ENCODE measurements at regions not wholly inside any gene's neighbourhood (a gene's known extent, or its start where the extent isn't known, plus 50 kb on each side); places are given as distances from the start of the nearest gene placed in this dataset.

GRCh38 chr7:134388336-134389019 lies 70.4 kb downstream of the AKR1B1 start:
- no peak overlapping the region for H3K4me3 ChIP-seq (ENCODE audit: low read depth, low read length)
- CTCF ChIA-PET: no interaction called here
- no peak overlapping the region for H3K27ac ChIP-seq (ENCODE audit: extremely low read depth, low read depth, low read length)
- no peaks in the 10 kb centered on the region for H3K36me3 ChIP-seq (ENCODE audit: control insufficient read depth in 2 of 2, insufficient read depth in 1 of 2, low read length in 2 of 2)
- POLR2A ChIA-PET: no interaction called here
- H3K4me1 ChIP-seq (ENCODE audit: control insufficient read depth, insufficient read depth, low read length): no peaks in the 10 kb centered on the region
- no peak for TF ChIP-seq PATZ1 (tag by site-specific recombination; IDR thresholded peaks at IDR 0.05)
- TF ChIP-seq ZNF514 (tag by site-specific recombination; IDR thresholded peaks at IDR 0.05): no peak
- no peak for TF ChIP-seq KLF16 (tag by site-specific recombination; IDR thresholded peaks at IDR 0.05)
- no peak for TF ChIP-seq ZNF138 (tag by site-specific recombination; IDR thresholded peaks at IDR 0.05; ENCODE audit: borderline replicate concordance)
- TF ChIP-seq HOXC10 (CRISPR knock-in tag; IDR thresholded peaks at IDR 0.05): no peak
- no peak for TF ChIP-seq PRDM10 (tag by site-specific recombination; IDR thresholded peaks at IDR 0.05)
- no peak for TF ChIP-seq KLF17 (tag by site-specific recombination; IDR thresholded peaks at IDR 0.05)
- no peak for TF ChIP-seq ZBTB49 (tag by site-specific recombination; IDR thresholded peaks at IDR 0.05; ENCODE audit: low read depth)
- no peak for TF ChIP-seq ZNF48 (tag by site-specific recombination; IDR thresholded peaks at IDR 0.05)
- no peak for TF ChIP-seq ZNF76 (tag by site-specific recombination; IDR thresholded peaks at IDR 0.05; ENCODE audit: borderline replicate concordance, low read depth)
- TF ChIP-seq ZNF324 (tag by site-specific recombination; IDR thresholded peaks at IDR 0.05): no peak
- TF ChIP-seq ZNF792 (tag by site-specific recombination; IDR thresholded peaks at IDR 0.05): no peak
- TF ChIP-seq SALL2 (tag by site-specific recombination; IDR thresholded peaks at IDR 0.05; ENCODE audit: borderline replicate concordance): no peak
- TF ChIP-seq ZBTB48 (tag by site-specific recombination; IDR thresholded peaks at IDR 0.05): no peak
- TF ChIP-seq SCRT1 (tag by site-specific recombination; IDR thresholded peaks at IDR 0.05; ENCODE audit: borderline replicate concordance): no peak
- no peak for TF ChIP-seq ZNF555 (tag by site-specific recombination; conservative IDR thresholded peaks at IDR 0.05)
- TF ChIP-seq MZF1 (tag by site-specific recombination; IDR thresholded peaks at IDR 0.05; ENCODE audit: borderline replicate concordance): no peak
- no peak for TF ChIP-seq ZNF776 (tag by site-specific recombination; IDR thresholded peaks at IDR 0.05; ENCODE audit: borderline replicate concordance)
- TF ChIP-seq PRDM6 (tag by site-specific recombination; IDR thresholded peaks at IDR 0.05): no peak
- H3K9me3 ChIP-seq (ENCODE audit: control insufficient read depth, insufficient read depth, low read depth, low read length): no peaks in the 10 kb centered on the region

Measured in HEK293 (cell line).